Stimulated activated naive B cell treated with anti-CD40 and anti-IgM and Interleukin-4, amounts not matched to agents 10 μg/mL and 1 μg/mL and 100 μg/mL, for 72 hours (primary cell): ENCODE measurements at regions not wholly inside any gene's neighbourhood (a gene's known extent, or its start where the extent isn't known, plus 50 kb on each side); places are given as distances from the start of the nearest gene placed in this dataset.
"Not testable (repeated sequence)": the region's sequence is repeated elsewhere in the genome, so short reads cannot be mapped to it uniquely, and the experiment has no call there.

Experiments
- ATAC-seq, 2 donors: fragments of 150-1000 bp; cut with Tn5 transposase; replicated peaks; 2 replicates each; pipeline ENCODE4 v1.10.0; 2021; ENCODE audit warnings: moderate library complexity in 1 of 2
- DNase-seq: peaks from one replicate; pipeline ENCODE4 v3.0.0; 2021
- H3K27ac Mint-ChIP-seq: one replicate; pipeline ENCODE4 v1.8.0; 2022; ENCODE audit warnings: mild to moderate bottlenecking, mixed read lengths
- H3K27me3 Mint-ChIP-seq, 2 donors: one replicate each; pipeline ENCODE4 v1.8.0; 2022; ENCODE audit warnings: mixed read lengths in 2 of 2
- H3K36me3 Mint-ChIP-seq, 2 donors: one replicate each; pipeline ENCODE4 v1.8.0; 2022; ENCODE audit warnings: mixed read lengths in 2 of 2, mild to moderate bottlenecking in 1 of 2
- H3K4me1 Mint-ChIP-seq, 2 donors: one replicate each; pipeline ENCODE4 v1.8.0; 2022; ENCODE audit warnings: mixed read lengths in 2 of 2, mild to moderate bottlenecking in 1 of 2
- H3K4me3 Mint-ChIP-seq, 2 donors: one replicate each; pipeline ENCODE4 v1.8.0; 2022; ENCODE audit warnings: mild to moderate bottlenecking in 2 of 2, mixed read lengths in 2 of 2, moderate library complexity in 1 of 2
- H3K9me3 Mint-ChIP-seq, 2 donors: one replicate each; pipeline ENCODE4 v1.8.0; 2022; ENCODE audit warnings: mixed read lengths in 2 of 2, mild to moderate bottlenecking in 1 of 2

DNA sequence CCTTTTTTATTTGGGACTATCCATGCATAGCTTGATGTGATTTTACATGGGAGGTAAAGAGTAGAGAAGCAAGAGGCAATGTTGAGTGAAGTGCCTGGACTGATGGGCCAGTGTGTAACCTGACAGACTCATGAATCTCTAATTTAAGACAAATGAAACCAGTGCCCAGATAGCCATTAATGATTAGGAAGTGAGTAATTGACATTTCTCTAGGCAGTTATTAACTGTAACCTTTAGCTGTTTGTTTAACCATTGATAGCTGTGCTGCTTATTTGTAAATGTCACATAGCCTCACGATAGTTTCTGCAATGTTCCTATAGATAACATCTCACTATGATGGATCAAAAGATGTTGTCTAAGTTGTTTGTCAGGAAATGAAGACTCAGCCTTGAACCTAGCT is 1047.5 kb upstream of the SPRY2 start:
- no peak overlapping the region for H3K27ac Mint-ChIP-seq
- peaks cover 4 to 15% of the 10 kb centered on the region in 2 donors for H3K9me3 Mint-ChIP-seq
- no peaks in the 10 kb centered on the region for H3K4me1 Mint-ChIP-seq
- DNase-seq = no peak
- no peaks in the 10 kb centered on the region for H3K27me3 Mint-ChIP-seq
- no peaks in the 10 kb centered on the region for H3K36me3 Mint-ChIP-seq
- no peak for ATAC-seq
- no peak overlapping the region for H3K4me3 Mint-ChIP-seq

GRCh38 chr13:81383444-81383843 is 1042.5 kb upstream of the SPRY2 start:
- DNase-seq (no peak), ATAC-seq (no peak)
- H3K4me1 Mint-ChIP-seq = no peaks in the 10 kb centered on the region
- H3K36me3 Mint-ChIP-seq = no peaks in the 10 kb centered on the region
- no peak overlapping the region for H3K27ac Mint-ChIP-seq
- peaks cover 5 to 10% of the 10 kb centered on the region in 2 donors for H3K9me3 Mint-ChIP-seq
- no peaks in the 10 kb centered on the region for H3K27me3 Mint-ChIP-seq
- H3K4me3 Mint-ChIP-seq = no peak overlapping the region

DNA sequence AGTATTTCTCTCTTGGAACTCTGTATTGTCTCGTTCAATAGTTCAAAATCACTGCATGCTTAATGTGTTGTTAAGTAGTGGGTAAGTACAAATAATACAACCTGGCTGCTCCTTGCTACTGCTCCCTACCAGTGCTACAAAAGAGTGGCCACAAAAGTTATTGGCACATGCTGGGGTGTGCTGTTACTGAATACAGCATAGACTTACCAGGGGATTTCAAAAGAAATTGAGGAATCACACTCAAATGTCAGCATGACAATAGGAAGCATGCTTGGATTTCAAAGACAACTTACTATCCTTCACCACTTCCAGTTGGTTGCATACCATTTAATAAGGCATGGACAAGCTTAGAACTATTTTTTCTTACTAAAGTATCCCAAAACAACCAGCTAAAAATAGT is 1041.3 kb upstream of the SPRY2 start:
- DNase-seq = no peak
- Mint-ChIP-seq H3K36me3 (no peaks in the 10 kb centered on the region), H3K27ac (no peak overlapping the region), H3K4me3 (no peak overlapping the region), H3K9me3 (peaks cover 5 to 10% of the 10 kb centered on the region in 2 donors), H3K4me1 (no peaks in the 10 kb centered on the region), H3K27me3 (no peaks in the 10 kb centered on the region)
- no peak for ATAC-seq

- no peak overlapping the region for H3K27ac Mint-ChIP-seq
- ATAC-seq = no peak
- H3K4me3 Mint-ChIP-seq = no peak overlapping the region
- no peaks in the 10 kb centered on the region for H3K27me3 Mint-ChIP-seq
- H3K36me3 Mint-ChIP-seq = no peaks in the 10 kb centered on the region
- no peaks in the 10 kb centered on the region for H3K4me1 Mint-ChIP-seq
- DNase-seq = no peak
- H3K9me3 Mint-ChIP-seq = peaks cover 5 to 10% of the 10 kb centered on the region in 2 donors
Measured at GRCh38 chr13:81381560-81381959, 1040.6 kb upstream of the SPRY2 start.

DNA sequence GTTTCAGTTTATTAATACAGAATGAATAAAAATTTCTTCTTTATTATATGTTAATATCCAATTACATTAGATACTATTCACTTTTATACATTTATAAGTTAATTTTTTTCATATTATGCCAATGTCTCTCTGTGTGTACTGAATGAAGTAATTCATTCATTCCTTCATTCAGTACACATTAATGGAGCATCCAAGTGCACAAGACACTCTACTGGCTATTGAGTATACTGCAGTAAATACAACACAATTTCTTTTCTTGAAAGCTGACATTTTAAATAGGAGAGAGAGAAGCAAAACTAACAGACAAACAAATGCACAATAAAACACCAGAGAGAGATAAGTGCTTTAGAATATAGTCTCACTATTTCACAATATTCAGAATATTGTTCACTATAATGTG is 1038.3 kb upstream of the SPRY2 start:
- no peak for ATAC-seq
- no peak overlapping the region for H3K27ac Mint-ChIP-seq
- H3K36me3 Mint-ChIP-seq = no peaks in the 10 kb centered on the region

GRCh38 chr13:81377921-81378320 is 1037.0 kb upstream of the SPRY2 start:
- no peak for ATAC-seq
- no peak overlapping the region for H3K27ac Mint-ChIP-seq
- H3K4me3 Mint-ChIP-seq = no peak overlapping the region
- H3K4me1 Mint-ChIP-seq = no peaks in the 10 kb centered on the region
- no peaks in the 10 kb centered on the region for H3K36me3 Mint-ChIP-seq
- H3K9me3 Mint-ChIP-seq = peaks cover 0 to 4% of the 10 kb centered on the region in 2 donors
- no peaks in the 10 kb centered on the region for H3K27me3 Mint-ChIP-seq
- no peak for DNase-seq

More for the DNA sequence above, 1038.3 kb upstream of the SPRY2 start:
- H3K27me3 Mint-ChIP-seq = no peaks in the 10 kb centered on the region
- no peak overlapping the region for H3K4me3 Mint-ChIP-seq
- H3K9me3 Mint-ChIP-seq = peaks cover under 1 to 3% of the 10 kb centered on the region in 2 donors
- H3K4me1 Mint-ChIP-seq = no peaks in the 10 kb centered on the region
- no peak for DNase-seq

DNA sequence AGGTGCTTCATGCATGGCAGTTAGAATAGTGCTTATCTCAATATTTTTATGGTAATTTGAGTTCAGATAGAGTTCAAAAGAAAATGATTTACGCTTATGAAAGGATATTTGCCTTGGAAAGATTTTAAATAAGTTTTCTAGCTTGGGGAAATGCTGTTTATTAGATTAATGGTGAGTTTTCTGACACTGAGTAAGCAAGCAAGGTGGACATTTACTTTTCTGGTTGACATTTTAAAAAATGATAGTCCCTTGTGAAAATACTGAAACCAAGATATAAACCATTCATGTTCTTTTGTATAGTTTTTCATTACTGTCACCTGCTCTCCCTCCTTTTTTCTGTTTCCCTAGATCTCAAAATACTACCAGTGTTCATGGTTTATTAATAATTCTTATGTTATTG is 1034.8 kb upstream of the SPRY2 start:
- no peaks in the 10 kb centered on the region for H3K36me3 Mint-ChIP-seq
- no peak overlapping the region for H3K4me3 Mint-ChIP-seq
- no peak overlapping the region for H3K27ac Mint-ChIP-seq
- DNase-seq (no peak), ATAC-seq (no peak)
- H3K4me1 Mint-ChIP-seq = no peaks in the 10 kb centered on the region
- H3K9me3 Mint-ChIP-seq = peaks cover 3 to 4% of the 10 kb centered on the region in 2 donors
- H3K27me3 Mint-ChIP-seq = no peaks in the 10 kb centered on the region

GRCh38 chr13:81362711-81363110 is 1021.8 kb upstream of the SPRY2 start:
- not testable (repeated sequence) for H3K4me3 Mint-ChIP-seq

DNA sequence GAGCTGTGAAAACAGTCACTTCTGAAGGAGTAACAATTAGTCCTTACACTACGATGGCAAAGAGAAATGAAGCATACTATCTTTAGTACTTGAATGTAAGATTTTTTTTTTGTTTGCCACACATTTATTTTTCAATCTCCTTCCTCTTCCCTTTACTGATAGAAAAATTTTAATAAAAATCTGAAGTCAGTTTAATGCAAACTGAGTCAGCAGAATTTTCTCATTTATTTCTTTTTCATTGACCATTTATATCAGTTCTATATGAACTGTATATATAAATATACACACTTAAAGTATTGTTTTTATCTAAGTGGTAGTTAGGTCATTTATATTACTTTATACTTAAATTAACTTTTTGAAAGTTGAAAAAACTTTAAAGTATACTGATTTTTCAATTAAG is 1009.1 kb upstream of the SPRY2 start:
- H3K4me3 Mint-ChIP-seq = no peak overlapping the region
- no peaks in the 10 kb centered on the region for H3K4me1 Mint-ChIP-seq
- no peaks in the 10 kb centered on the region for H3K27me3 Mint-ChIP-seq
- no peak for ATAC-seq
- DNase-seq = no peak
- H3K27ac Mint-ChIP-seq = no peak overlapping the region
- H3K9me3 Mint-ChIP-seq = no peaks in the 10 kb centered on the region
- no peaks in the 10 kb centered on the region for H3K36me3 Mint-ChIP-seq

More at GRCh38 chr13:81362711-81363110, 1021.8 kb upstream of the SPRY2 start:
- not testable (repeated sequence) for H3K27ac Mint-ChIP-seq, H3K36me3 Mint-ChIP-seq, H3K27me3 Mint-ChIP-seq, ATAC-seq, DNase-seq, H3K4me1 Mint-ChIP-seq
- peaks cover 4 to 17% of the 10 kb centered on the region in 2 donors for H3K9me3 Mint-ChIP-seq

DNA sequence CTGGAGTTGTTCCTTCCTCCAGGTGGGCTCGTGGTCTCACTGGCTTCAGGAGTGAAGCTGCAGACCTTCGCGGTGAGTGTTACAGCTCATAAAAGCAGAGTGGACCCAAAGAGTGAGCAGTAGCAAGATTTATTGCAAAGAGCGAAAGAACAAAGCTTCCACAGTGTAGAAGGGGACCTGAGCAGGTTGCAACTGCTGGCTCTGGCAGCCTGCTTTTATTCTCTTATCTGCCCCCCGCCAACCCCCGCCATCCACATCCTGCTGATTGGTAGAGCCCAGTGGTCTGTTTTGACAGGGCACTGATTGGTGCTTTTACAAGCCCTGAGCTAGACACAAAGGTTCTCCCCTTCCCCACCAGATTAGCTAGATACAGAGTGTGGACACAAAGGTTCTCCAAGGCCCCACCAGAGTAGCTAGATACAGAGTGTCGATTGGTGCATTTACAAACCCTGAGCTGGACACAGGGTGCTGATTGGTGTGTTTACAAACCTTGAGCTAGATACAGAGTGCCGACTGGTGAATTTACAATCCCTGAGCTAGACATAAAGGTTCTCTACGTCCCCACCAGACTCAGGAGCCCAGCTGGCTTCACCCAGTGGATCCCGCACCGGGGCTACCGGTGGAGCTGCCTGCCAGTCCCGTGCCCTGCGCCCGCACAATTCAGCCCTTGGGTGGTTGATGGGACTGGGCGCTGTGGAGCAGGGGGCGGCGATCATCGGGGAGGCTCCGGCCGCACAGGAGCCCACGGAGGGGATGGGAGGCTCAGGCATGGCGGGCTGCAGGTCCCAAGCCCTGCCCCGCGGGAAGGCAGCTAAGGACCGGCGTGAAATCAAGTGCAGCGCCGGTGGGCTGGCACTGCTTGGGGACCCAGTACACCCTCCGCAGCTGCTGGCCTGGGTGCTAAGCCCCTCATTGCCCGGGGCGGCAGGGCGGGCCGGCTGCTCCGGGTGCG is 999.5 kb upstream of the SPRY2 start:
- H3K27ac Mint-ChIP-seq, ATAC-seq, H3K36me3 Mint-ChIP-seq, H3K4me1 Mint-ChIP-seq, H3K27me3 Mint-ChIP-seq, H3K9me3 Mint-ChIP-seq, H3K4me3 Mint-ChIP-seq, DNase-seq: not testable (repeated sequence)

GRCh38 chr13:81339666-81340065 is 998.7 kb upstream of the SPRY2 start:
- H3K27ac Mint-ChIP-seq, H3K36me3 Mint-ChIP-seq, H3K27me3 Mint-ChIP-seq, H3K4me3 Mint-ChIP-seq, DNase-seq, H3K4me1 Mint-ChIP-seq, ATAC-seq, H3K9me3 Mint-ChIP-seq: not testable (repeated sequence)

- H3K27ac Mint-ChIP-seq = no peak overlapping the region
- H3K4me1 Mint-ChIP-seq = no peaks in the 10 kb centered on the region
- ATAC-seq (no peak), DNase-seq (no peak)
- H3K9me3 Mint-ChIP-seq = peaks cover 0 to 4% of the 10 kb centered on the region in 2 donors
- H3K36me3 Mint-ChIP-seq = no peaks in the 10 kb centered on the region
- H3K4me3 Mint-ChIP-seq = no peak overlapping the region
- no peaks in the 10 kb centered on the region for H3K27me3 Mint-ChIP-seq
Measured at GRCh38 chr13:81334481-81334880, 993.6 kb upstream of the SPRY2 start.

- H3K27me3 Mint-ChIP-seq = no peaks in the 10 kb centered on the region
- H3K4me1 Mint-ChIP-seq = no peaks in the 10 kb centered on the region
- no peaks in the 10 kb centered on the region for H3K36me3 Mint-ChIP-seq
- DNase-seq (no peak), ATAC-seq (no peak)
- H3K9me3 Mint-ChIP-seq = peaks cover 0 to 3% of the 10 kb centered on the region in 2 donors
- no peak overlapping the region for H3K27ac Mint-ChIP-seq
- no peak overlapping the region for H3K4me3 Mint-ChIP-seq
Measured at GRCh38 chr13:81326913-81327312, 986.0 kb upstream of the SPRY2 start.

DNA sequence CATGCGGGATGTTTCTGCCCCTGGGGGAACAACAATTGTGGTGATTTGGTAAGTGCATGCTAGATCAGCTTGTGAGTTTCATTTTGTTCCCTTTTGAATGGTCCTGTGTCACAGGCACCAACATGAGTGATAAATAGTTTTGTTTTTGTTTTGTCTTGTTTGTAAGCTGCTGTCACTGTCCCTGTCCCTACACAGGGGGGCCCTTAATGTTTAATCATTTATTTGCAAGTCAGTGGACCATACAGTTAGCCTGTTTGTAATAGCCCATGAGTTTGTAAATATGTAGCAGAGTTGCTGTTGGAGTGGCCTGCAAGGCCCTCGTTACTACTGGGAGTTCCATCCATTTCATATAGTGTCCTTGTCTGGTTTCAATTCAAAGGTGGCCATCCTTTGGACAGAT is 979.6 kb upstream of the SPRY2 start:
- H3K4me1 Mint-ChIP-seq = no peaks in the 10 kb centered on the region
- no peaks in the 10 kb centered on the region for H3K36me3 Mint-ChIP-seq
- H3K4me3 Mint-ChIP-seq = no peak overlapping the region
- H3K9me3 Mint-ChIP-seq = no peaks in the 10 kb centered on the region
- no peaks in the 10 kb centered on the region for H3K27me3 Mint-ChIP-seq
- H3K27ac Mint-ChIP-seq = no peak overlapping the region
- DNase-seq = no peak
- ATAC-seq = no peak

GRCh38 chr13:81319351-81319750 is 978.4 kb upstream of the SPRY2 start:
- no peak for DNase-seq
- no peak for ATAC-seq
- Mint-ChIP-seq H3K9me3 (no peaks in the 10 kb centered on the region), H3K4me1 (no peaks in the 10 kb centered on the region), H3K27ac (no peak overlapping the region), H3K4me3 (no peak overlapping the region), H3K27me3 (no peaks in the 10 kb centered on the region), H3K36me3 (no peaks in the 10 kb centered on the region)
